ENCODE measurements at regions not wholly inside any gene's neighbourhood (a gene's known extent, or its start where the extent isn't known, plus 50 kb on each side); places are given as distances from the start of the nearest gene placed in this dataset.

DNA sequence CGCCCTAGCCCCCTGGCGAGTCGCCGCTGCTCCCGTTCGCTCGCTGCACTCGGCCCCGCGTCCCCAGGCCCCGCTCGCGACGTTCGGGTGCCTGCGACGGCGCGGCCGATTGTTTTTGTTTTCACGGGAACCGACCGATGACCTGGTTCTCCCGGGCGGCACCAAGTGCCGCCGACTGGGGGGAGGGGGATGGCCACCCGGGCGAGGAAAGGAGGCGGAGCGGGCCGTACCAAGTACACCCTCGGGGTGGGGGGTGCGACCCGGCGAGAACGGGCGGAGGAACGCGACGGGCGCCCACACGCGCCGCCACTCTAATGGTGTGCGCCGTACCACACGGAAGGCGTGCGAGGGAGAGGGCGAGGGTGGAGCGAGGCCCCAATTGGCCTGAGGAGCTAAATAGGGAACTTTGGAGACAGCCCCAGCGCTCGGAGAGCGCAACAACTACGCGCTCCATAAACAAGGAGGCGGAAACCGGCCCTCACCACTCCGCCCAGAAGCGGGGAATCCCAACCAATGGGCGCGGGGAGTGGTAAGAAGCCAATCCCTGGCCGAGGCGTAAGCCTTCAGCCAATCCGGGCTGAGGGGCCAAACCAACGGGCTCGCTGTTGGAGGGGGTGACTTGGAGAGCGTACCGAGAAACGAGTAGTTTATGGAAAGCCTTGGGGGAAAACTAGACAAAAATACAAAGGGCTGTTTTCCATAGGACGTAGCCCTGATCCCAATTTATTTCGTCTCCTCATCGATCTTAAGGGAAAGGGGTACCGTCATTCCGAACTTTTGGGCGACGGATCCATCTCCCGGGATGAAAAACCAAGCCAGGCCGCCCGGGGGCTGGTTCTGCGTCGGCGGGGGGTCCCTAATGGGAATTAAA is 54.8 kb upstream of the PLGLB1 start (continued):
- TF ChIP-seq, protein P1, sequence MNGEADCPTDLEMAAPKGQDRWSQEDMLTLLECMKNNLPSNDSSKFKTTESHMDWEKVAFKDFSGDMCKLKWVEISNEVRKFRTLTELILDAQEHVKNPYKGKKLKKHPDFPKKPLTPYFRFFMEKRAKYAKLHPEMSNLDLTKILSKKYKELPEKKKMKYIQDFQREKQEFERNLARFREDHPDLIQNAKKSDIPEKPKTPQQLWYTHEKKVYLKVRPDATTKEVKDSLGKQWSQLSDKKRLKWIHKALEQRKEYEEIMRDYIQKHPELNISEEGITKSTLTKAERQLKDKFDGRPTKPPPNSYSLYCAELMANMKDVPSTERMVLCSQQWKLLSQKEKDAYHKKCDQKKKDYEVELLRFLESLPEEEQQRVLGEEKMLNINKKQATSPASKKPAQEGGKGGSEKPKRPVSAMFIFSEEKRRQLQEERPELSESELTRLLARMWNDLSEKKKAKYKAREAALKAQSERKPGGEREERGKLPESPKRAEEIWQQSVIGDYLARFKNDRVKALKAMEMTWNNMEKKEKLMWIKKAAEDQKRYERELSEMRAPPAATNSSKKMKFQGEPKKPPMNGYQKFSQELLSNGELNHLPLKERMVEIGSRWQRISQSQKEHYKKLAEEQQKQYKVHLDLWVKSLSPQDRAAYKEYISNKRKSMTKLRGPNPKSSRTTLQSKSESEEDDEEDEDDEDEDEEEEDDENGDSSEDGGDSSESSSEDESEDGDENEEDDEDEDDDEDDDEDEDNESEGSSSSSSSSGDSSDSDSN (CRISPR knock-in tag; IDR thresholded peaks at IDR 0.05) = peak; percentile 19; the same call in 1 of the 2 replicates
- TF ChIP-seq ISL2 (CRISPR knock-in tag; IDR thresholded peaks at IDR 0.05) = 0 out of 2 replicates have a peak, but pooled peaks have one; percentile 46
- peak; percentile 70 for TF ChIP-seq RFX5 (IDR thresholded peaks at IDR 0.05; ENCODE audit: low read depth, low read length)
- peak; percentile 87 for TF ChIP-seq DR1 (CRISPR knock-in tag; IDR thresholded peaks at IDR 0.05)
- TF ChIP-seq, protein P2, sequence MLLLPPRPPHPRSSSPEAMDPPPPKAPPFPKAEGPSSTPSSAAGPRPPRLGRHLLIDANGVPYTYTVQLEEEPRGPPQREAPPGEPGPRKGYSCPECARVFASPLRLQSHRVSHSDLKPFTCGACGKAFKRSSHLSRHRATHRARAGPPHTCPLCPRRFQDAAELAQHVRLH (CRISPR knock-in tag; IDR thresholded peaks at IDR 0.05; ENCODE audit: borderline replicate concordance, low read depth) = peak; percentile 73; the same call in 1 of the 2 replicates
- peak; percentile 87 for TF ChIP-seq TBX3 (IDR thresholded peaks at IDR 0.05; ENCODE audit: borderline replicate concordance)
- TF ChIP-seq MIER3 (CRISPR knock-in tag; IDR thresholded peaks at IDR 0.05; ENCODE audit: borderline replicate concordance) = 0 out of 2 replicates have a peak, but pooled peaks have one; percentile 30
- TF ChIP-seq KLF6 (CRISPR knock-in tag; IDR thresholded peaks at IDR 0.05) = 0 out of 2 replicates have a peak, but pooled peaks have one; percentile 52
- peak; percentile 66; the same call in 1 of the 2 replicates for TF ChIP-seq RXRA (CRISPR knock-in tag; IDR thresholded peaks at IDR 0.05)
- TF ChIP-seq, protein P3, sequence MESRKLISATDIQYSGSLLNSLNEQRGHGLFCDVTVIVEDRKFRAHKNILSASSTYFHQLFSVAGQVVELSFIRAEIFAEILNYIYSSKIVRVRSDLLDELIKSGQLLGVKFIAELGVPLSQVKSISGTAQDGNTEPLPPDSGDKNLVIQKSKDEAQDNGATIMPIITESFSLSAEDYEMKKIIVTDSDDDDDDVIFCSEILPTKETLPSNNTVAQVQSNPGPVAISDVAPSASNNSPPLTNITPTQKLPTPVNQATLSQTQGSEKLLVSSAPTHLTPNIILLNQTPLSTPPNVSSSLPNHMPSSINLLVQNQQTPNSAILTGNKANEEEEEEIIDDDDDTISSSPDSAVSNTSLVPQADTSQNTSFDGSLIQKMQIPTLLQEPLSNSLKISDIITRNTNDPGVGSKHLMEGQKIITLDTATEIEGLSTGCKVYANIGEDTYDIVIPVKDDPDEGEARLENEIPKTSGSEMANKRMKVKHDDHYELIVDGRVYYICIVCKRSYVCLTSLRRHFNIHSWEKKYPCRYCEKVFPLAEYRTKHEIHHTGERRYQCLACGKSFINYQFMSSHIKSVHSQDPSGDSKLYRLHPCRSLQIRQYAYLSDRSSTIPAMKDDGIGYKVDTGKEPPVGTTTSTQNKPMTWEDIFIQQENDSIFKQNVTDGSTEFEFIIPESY (CRISPR knock-in tag; IDR thresholded peaks at IDR 0.05) = 0 out of 2 replicates have a peak, but pooled peaks have one; percentile 12
- TF ChIP-seq SIX4 (CRISPR knock-in tag; IDR thresholded peaks at IDR 0.05) = 0 out of 2 replicates have a peak, but pooled peaks have one; percentile 30
- peak; percentile 44; the same call in 1 of the 2 replicates for TF ChIP-seq POGZ (CRISPR knock-in tag; IDR thresholded peaks at IDR 0.05)
- TF ChIP-seq, protein P4, sequence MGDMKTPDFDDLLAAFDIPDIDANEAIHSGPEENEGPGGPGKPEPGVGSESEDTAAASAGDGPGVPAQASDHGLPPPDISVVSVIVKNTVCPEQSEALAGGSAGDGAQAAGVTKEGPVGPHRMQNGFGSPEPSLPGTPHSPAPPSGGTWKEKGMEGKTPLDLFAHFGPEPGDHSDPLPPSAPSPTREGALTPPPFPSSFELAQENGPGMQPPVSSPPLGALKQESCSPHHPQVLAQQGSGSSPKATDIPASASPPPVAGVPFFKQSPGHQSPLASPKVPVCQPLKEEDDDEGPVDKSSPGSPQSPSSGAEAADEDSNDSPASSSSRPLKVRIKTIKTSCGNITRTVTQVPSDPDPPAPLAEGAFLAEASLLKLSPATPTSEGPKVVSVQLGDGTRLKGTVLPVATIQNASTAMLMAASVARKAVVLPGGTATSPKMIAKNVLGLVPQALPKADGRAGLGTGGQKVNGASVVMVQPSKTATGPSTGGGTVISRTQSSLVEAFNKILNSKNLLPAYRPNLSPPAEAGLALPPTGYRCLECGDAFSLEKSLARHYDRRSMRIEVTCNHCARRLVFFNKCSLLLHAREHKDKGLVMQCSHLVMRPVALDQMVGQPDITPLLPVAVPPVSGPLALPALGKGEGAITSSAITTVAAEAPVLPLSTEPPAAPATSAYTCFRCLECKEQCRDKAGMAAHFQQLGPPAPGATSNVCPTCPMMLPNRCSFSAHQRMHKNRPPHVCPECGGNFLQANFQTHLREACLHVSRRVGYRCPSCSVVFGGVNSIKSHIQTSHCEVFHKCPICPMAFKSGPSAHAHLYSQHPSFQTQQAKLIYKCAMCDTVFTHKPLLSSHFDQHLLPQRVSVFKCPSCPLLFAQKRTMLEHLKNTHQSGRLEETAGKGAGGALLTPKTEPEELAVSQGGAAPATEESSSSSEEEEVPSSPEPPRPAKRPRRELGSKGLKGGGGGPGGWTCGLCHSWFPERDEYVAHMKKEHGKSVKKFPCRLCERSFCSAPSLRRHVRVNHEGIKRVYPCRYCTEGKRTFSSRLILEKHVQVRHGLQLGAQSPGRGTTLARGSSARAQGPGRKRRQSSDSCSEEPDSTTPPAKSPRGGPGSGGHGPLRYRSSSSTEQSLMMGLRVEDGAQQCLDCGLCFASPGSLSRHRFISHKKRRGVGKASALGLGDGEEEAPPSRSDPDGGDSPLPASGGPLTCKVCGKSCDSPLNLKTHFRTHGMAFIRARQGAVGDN (CRISPR knock-in tag; IDR thresholded peaks at IDR 0.05) = peak; percentile 47; the same call in 1 of the 2 replicates
- TF ChIP-seq, protein P5, sequence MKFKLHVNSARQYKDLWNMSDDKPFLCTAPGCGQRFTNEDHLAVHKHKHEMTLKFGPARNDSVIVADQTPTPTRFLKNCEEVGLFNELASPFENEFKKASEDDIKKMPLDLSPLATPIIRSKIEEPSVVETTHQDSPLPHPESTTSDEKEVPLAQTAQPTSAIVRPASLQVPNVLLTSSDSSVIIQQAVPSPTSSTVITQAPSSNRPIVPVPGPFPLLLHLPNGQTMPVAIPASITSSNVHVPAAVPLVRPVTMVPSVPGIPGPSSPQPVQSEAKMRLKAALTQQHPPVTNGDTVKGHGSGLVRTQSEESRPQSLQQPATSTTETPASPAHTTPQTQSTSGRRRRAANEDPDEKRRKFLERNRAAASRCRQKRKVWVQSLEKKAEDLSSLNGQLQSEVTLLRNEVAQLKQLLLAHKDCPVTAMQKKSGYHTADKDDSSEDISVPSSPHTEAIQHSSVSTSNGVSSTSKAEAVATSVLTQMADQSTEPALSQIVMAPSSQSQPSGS (CRISPR knock-in tag; IDR thresholded peaks at IDR 0.05) = 0 out of 2 replicates have a peak, but pooled peaks have one; percentile 30
- TF ChIP-seq BHLHE40 (IDR thresholded peaks at IDR 0.05; ENCODE audit: low read length) = peak; percentile 81
- TF ChIP-seq NFYC (CRISPR knock-in tag; IDR thresholded peaks at IDR 0.05) = peak; percentile 86
